ENCODE measurements at regions not wholly inside any gene's neighbourhood (a gene's known extent, or its start where the extent isn't known, plus 50 kb on each side); places are given as distances from the start of the nearest gene placed in this dataset.

- no peak for FAIRE-seq
Measured at GRCh38 chr12:92089559-92089958, 56.1 kb downstream of the BTG1 start.

- no peak for FAIRE-seq
Measured at GRCh38 chr12:92088805-92089204, 56.8 kb downstream of the BTG1 start.

- no peak for FAIRE-seq
Measured at GRCh38 chr12:92085736-92086040, 60.0 kb downstream of the BTG1 start.

GRCh38 chr12:92085040-92085735 lies 60.5 kb downstream of the BTG1 start:
- FAIRE-seq, result no peak

GRCh38 chr12:92080911-92081285 lies 64.7 kb downstream of the BTG1 start:
- FAIRE-seq, result no peak

GRCh38 chr12:92079054-92079385 lies 66.6 kb downstream of the BTG1 start:
- FAIRE-seq, result no peak

GRCh38 chr12:92078167-92079053 lies 67.2 kb downstream of the BTG1 start:
- no peak for FAIRE-seq

- FAIRE-seq, result no peak
Measured at GRCh38 chr12:92077530-92077929, 68.1 kb downstream of the BTG1 start.

- FAIRE-seq, result no peak
Measured at GRCh38 chr12:92076101-92076500, 69.5 kb downstream of the BTG1 start.

GRCh38 chr12:92075425-92075914 lies 70.2 kb downstream of the BTG1 start:
- no peak for FAIRE-seq

GRCh38 chr12:92074889-92075288 lies 70.8 kb downstream of the BTG1 start:
- no peak for FAIRE-seq

- no peak for FAIRE-seq
Measured at GRCh38 chr12:92073094-92073493, 72.6 kb downstream of the BTG1 start.

GRCh38 chr12:92072112-92072511 lies 73.5 kb downstream of the BTG1 start:
- no peak for FAIRE-seq

GRCh38 chr12:92070864-92071445 lies 74.7 kb downstream of the BTG1 start:
- no peak for FAIRE-seq

GRCh38 chr12:92070054-92070863 lies 75.4 kb downstream of the BTG1 start:
- no peak for FAIRE-seq

- no peak for FAIRE-seq
Measured at GRCh38 chr12:92068459-92068858, 77.2 kb downstream of the BTG1 start.

GRCh38 chr12:92065639-92066038 lies 80.0 kb downstream of the BTG1 start:
- no peak for FAIRE-seq

GRCh38 chr12:92065018-92065499 lies 80.6 kb downstream of the BTG1 start:
- FAIRE-seq, result no peak

- FAIRE-seq, result no peak
Measured at GRCh38 chr12:92064422-92064821, 81.2 kb downstream of the BTG1 start.

GRCh38 chr12:92063641-92064040 lies 82.0 kb downstream of the BTG1 start:
- FAIRE-seq, result no peak

- FAIRE-seq, result no peak
Measured at GRCh38 chr12:92062539-92063493, 82.8 kb downstream of the BTG1 start.

GRCh38 chr12:92061061-92061460 lies 84.6 kb downstream of the BTG1 start:
- FAIRE-seq, result no peak
